ENCODE measurements at regions not wholly inside any gene's neighbourhood (a gene's known extent, or its start where the extent isn't known, plus 50 kb on each side); places are given as distances from the start of the nearest gene placed in this dataset.

GRCh38 chr5:106476630-106477029 lies 1194.1 kb downstream of the EFNA5 start:
- no peak overlapping the region for H3K27ac ChIP-seq (ENCODE audit: low read depth, low read length, poor library complexity, severe bottlenecking)
- CTCF ChIA-PET = no interaction called here
- no peak for DNase-seq (ENCODE audit: low spot score)
- H3K27me3 ChIP-seq (replicated peaks; ENCODE audit: insufficient read depth, low read depth, low read length, poor library complexity) = no peaks in the 10 kb centered on the region
- H3K36me3 ChIP-seq (ENCODE audit: insufficient read depth, low read length, poor library complexity, severe bottlenecking) = no peaks in the 10 kb centered on the region
- TF ChIP-seq EZH2 (IDR thresholded peaks at IDR 0.05; ENCODE audit: borderline replicate concordance, low read depth, low read length, poor library complexity, severe bottlenecking) = no peak
- TF ChIP-seq, protein P1, sequence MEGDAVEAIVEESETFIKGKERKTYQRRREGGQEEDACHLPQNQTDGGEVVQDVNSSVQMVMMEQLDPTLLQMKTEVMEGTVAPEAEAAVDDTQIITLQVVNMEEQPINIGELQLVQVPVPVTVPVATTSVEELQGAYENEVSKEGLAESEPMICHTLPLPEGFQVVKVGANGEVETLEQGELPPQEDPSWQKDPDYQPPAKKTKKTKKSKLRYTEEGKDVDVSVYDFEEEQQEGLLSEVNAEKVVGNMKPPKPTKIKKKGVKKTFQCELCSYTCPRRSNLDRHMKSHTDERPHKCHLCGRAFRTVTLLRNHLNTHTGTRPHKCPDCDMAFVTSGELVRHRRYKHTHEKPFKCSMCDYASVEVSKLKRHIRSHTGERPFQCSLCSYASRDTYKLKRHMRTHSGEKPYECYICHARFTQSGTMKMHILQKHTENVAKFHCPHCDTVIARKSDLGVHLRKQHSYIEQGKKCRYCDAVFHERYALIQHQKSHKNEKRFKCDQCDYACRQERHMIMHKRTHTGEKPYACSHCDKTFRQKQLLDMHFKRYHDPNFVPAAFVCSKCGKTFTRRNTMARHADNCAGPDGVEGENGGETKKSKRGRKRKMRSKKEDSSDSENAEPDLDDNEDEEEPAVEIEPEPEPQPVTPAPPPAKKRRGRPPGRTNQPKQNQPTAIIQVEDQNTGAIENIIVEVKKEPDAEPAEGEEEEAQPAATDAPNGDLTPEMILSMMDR (conservative IDR thresholded peaks at IDR 0.05; ENCODE audit: low read depth, low read length) = no peak
- no peaks in the 10 kb centered on the region for H3K4me1 ChIP-seq (ENCODE audit: insufficient read depth, low read length, poor library complexity, severe bottlenecking)
- no peaks in the 10 kb centered on the region for H3K9me3 ChIP-seq (ENCODE audit: low read depth, low read length, poor library complexity, severe bottlenecking)
- H3K4me3 ChIP-seq (ENCODE audit: low read depth, low read length, poor library complexity, severe bottlenecking) = no peak overlapping the region
- intact Hi-C loops (cut with micrococcal nuclease; ENCODE audit: unreplicated experiment) = no loop called here
- BruUV-seq (replicated peaks) = no TSS peak
- POLR2A ChIA-PET (ENCODE audit: low non-redundant PET) = no interaction called here

GRCh38 chr5:106474066-106474465 lies 1196.7 kb downstream of the EFNA5 start:
- no peaks in the 10 kb centered on the region for H3K27me3 ChIP-seq (replicated peaks; ENCODE audit: insufficient read depth, low read depth, low read length, poor library complexity)
- no TSS peak for BruUV-seq (replicated peaks)
- no peaks in the 10 kb centered on the region for H3K36me3 ChIP-seq (ENCODE audit: insufficient read depth, low read length, poor library complexity, severe bottlenecking)
- no peaks in the 10 kb centered on the region for H3K4me1 ChIP-seq (ENCODE audit: insufficient read depth, low read length, poor library complexity, severe bottlenecking)
- TF ChIP-seq, protein P1 (conservative IDR thresholded peaks at IDR 0.05; ENCODE audit: low read depth, low read length) = no peak
- TF ChIP-seq EZH2 (IDR thresholded peaks at IDR 0.05; ENCODE audit: borderline replicate concordance, low read depth, low read length, poor library complexity, severe bottlenecking) = no peak
- ChIA-PET POLR2A (ENCODE audit: low non-redundant PET) (no interaction called here), CTCF (no interaction called here)
- H3K9me3 ChIP-seq (ENCODE audit: low read depth, low read length, poor library complexity, severe bottlenecking) = no peaks in the 10 kb centered on the region
- no peak overlapping the region for H3K4me3 ChIP-seq (ENCODE audit: low read depth, low read length, poor library complexity, severe bottlenecking)
- intact Hi-C loops (cut with micrococcal nuclease; ENCODE audit: unreplicated experiment) = no loop called here
- no peak for DNase-seq (ENCODE audit: low spot score)
- H3K27ac ChIP-seq (ENCODE audit: low read depth, low read length, poor library complexity, severe bottlenecking) = no peak overlapping the region

DNA sequence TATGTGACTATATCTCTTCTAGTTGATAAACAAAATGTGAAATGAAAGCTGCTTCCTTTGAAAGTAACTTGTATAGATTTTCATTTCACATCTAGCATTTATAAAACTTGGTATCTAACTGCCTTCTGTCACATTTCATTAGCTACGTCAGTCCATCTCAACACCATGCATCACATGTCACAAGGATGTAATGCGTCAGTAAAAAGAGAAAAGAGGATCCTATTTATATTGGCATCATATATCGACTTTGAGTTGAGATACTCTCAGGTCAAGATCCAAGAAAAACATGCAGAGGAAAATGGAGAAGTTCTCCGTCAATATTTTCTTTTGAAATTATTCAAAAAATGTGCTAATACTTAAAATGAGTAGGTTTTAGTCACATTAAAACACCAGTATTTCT lies 1211.2 kb downstream of the EFNA5 start:
- POLR2A ChIA-PET (ENCODE audit: low non-redundant PET) = no interaction called here
- H3K4me3 ChIP-seq (ENCODE audit: low read depth, low read length, poor library complexity, severe bottlenecking) = no peak overlapping the region
- CTCF ChIA-PET = no interaction called here
- H3K27me3 ChIP-seq (replicated peaks; ENCODE audit: insufficient read depth, low read depth, low read length, poor library complexity) = no peaks in the 10 kb centered on the region
- no TSS peak for BruUV-seq (replicated peaks)
- intact Hi-C loops (cut with micrococcal nuclease; ENCODE audit: unreplicated experiment) = no loop called here
- H3K27ac ChIP-seq (ENCODE audit: low read depth, low read length, poor library complexity, severe bottlenecking) = no peak overlapping the region
- H3K36me3 ChIP-seq (ENCODE audit: insufficient read depth, low read length, poor library complexity, severe bottlenecking) = no peaks in the 10 kb centered on the region
- no peaks in the 10 kb centered on the region for H3K9me3 ChIP-seq (ENCODE audit: low read depth, low read length, poor library complexity, severe bottlenecking)
- no peaks in the 10 kb centered on the region for H3K4me1 ChIP-seq (ENCODE audit: insufficient read depth, low read length, poor library complexity, severe bottlenecking)
- DNase-seq (ENCODE audit: low spot score) = no peak
- TF ChIP-seq, protein P1 (conservative IDR thresholded peaks at IDR 0.05; ENCODE audit: low read depth, low read length) = no peak
- no peak for TF ChIP-seq EZH2 (IDR thresholded peaks at IDR 0.05; ENCODE audit: borderline replicate concordance, low read depth, low read length, poor library complexity, severe bottlenecking)

Data from A673 (cell line).